ENCODE measurements at regions not wholly inside any gene's neighbourhood (a gene's known extent, or its start where the extent isn't known, plus 50 kb on each side); places are given as distances from the start of the nearest gene placed in this dataset.

GRCh38 chr5:116842514-116842961 is 267.9 kb upstream of the SEMA6A start:
- no peak for DNase-seq (ENCODE audit: low spot score)

- no peak for DNase-seq (ENCODE audit: low spot score)
These were observed 267.1 kb upstream of the SEMA6A start for GRCh38 chr5:116841734-116842133.

GRCh38 chr5:116838011-116838536 is 263.5 kb upstream of the SEMA6A start:
- no peak for DNase-seq (ENCODE audit: low spot score)

- no peak for DNase-seq (ENCODE audit: low spot score)
These were observed 260.3 kb upstream of the SEMA6A start for GRCh38 chr5:116834796-116835515.

GRCh38 chr5:116830079-116830478 is 255.5 kb upstream of the SEMA6A start:
- DNase-seq (ENCODE audit: low spot score) = no peak

GRCh38 chr5:116827078-116827477 is 252.5 kb upstream of the SEMA6A start:
- DNase-seq (ENCODE audit: low spot score) = no peak

- DNase-seq (ENCODE audit: low spot score) = no peak
These were observed 250.9 kb upstream of the SEMA6A start for GRCh38 chr5:116825486-116825885.

GRCh38 chr5:116824751-116825438 is 250.3 kb upstream of the SEMA6A start:
- no peak for DNase-seq (ENCODE audit: low spot score)

- no peak for DNase-seq (ENCODE audit: low spot score)
These were observed 240.2 kb upstream of the SEMA6A start for GRCh38 chr5:116814626-116815385.

GRCh38 chr5:116813906-116814305 is 239.3 kb upstream of the SEMA6A start:
- no peak for DNase-seq (ENCODE audit: low spot score)

GRCh38 chr5:116813356-116813755 is 238.7 kb upstream of the SEMA6A start:
- no peak for DNase-seq (ENCODE audit: low spot score)

- DNase-seq (ENCODE audit: low spot score) = no peak
These were observed 236.3 kb upstream of the SEMA6A start for GRCh38 chr5:116810951-116811350.

- DNase-seq (ENCODE audit: low spot score) = no peak
These were observed 232.2 kb upstream of the SEMA6A start for GRCh38 chr5:116806836-116807235.

GRCh38 chr5:116799401-116799800 is 224.8 kb upstream of the SEMA6A start:
- no peak for DNase-seq (ENCODE audit: low spot score)

GRCh38 chr5:116795189-116795588 is 220.6 kb upstream of the SEMA6A start:
- DNase-seq (ENCODE audit: low spot score) = no peak

- DNase-seq (ENCODE audit: low spot score) = no peak
These were observed 214.9 kb upstream of the SEMA6A start for GRCh38 chr5:116789522-116789921.

- DNase-seq (ENCODE audit: low spot score) = no peak
These were observed 214.3 kb upstream of the SEMA6A start for GRCh38 chr5:116788851-116789403.

GRCh38 chr5:116787570-116787969 is 212.9 kb upstream of the SEMA6A start:
- no peak for DNase-seq (ENCODE audit: low spot score)

- DNase-seq (ENCODE audit: low spot score) = no peak
These were observed 210.5 kb upstream of the SEMA6A start for GRCh38 chr5:116785106-116785505.

- no peak for DNase-seq (ENCODE audit: low spot score)
These were observed 205.2 kb upstream of the SEMA6A start for GRCh38 chr5:116779846-116780245.

- no peak for DNase-seq (ENCODE audit: low spot score)
These were observed 204.1 kb upstream of the SEMA6A start for GRCh38 chr5:116778651-116779280.

GRCh38 chr5:116778032-116778431 is 203.4 kb upstream of the SEMA6A start:
- no peak for DNase-seq (ENCODE audit: low spot score)

Data from hematopoietic multipotent progenitor cell treated with erythropoietin and hydrocortisone succinate and interleukin-3 and kit ligand, for 17 days (in vitro differentiated cells).